Amygdala (tissue), 56 donors: ENCODE measurements at regions not wholly inside any gene's neighbourhood (a gene's known extent, or its start where the extent isn't known, plus 50 kb on each side); places are given as distances from the start of the nearest gene placed in this dataset.
A peak's percentile ranks its signal among the peaks of the same experiment; 100 is the strongest.

Experiments used
- DNase-seq, 56 donors: peaks; one replicate each; lab custom pipeline; 2025; lab: John Stamatoyannopoulos, UW

- DNase-seq: no peak
These were observed 162.3 kb upstream of the CCDC68 start for GRCh38 chr18:55121397-55122170.

GRCh38 chr18:55120896-55121295 is 161.6 kb upstream of the CCDC68 start:
- DNase-seq: no peak

- DNase-seq: no peak
These were observed 160.2 kb upstream of the CCDC68 start for GRCh38 chr18:55119434-55119833.

- no peak for DNase-seq
These were observed 159.8 kb upstream of the CCDC68 start for GRCh38 chr18:55119016-55119415.

- no peak for DNase-seq
These were observed 157.6 kb upstream of the CCDC68 start for GRCh38 chr18:55116863-55117262.

GRCh38 chr18:55115606-55116005 is 156.3 kb upstream of the CCDC68 start:
- DNase-seq: no peak

GRCh38 chr18:55114876-55115275 is 155.6 kb upstream of the CCDC68 start:
- no peak for DNase-seq

- no peak for DNase-seq
These were observed 154.5 kb upstream of the CCDC68 start for GRCh38 chr18:55113800-55114199.

GRCh38 chr18:55111271-55111670 is 152.0 kb upstream of the CCDC68 start:
- DNase-seq: no peak

- no peak for DNase-seq
These were observed 151.2 kb upstream of the CCDC68 start for GRCh38 chr18:55110436-55110835.

- DNase-seq: no peak
These were observed 150.7 kb upstream of the CCDC68 start for GRCh38 chr18:55109818-55110414.

- no peak for DNase-seq
These were observed 147.6 kb upstream of the CCDC68 start for GRCh38 chr18:55106906-55107305.

- DNase-seq: no peak
These were observed 147.2 kb upstream of the CCDC68 start for GRCh38 chr18:55106466-55106865.

GRCh38 chr18:55105873-55106272 is 146.6 kb upstream of the CCDC68 start:
- no peak for DNase-seq

- DNase-seq: no peak
These were observed 143.7 kb upstream of the CCDC68 start for GRCh38 chr18:55102958-55103456.

GRCh38 chr18:55102501-55102900 is 143.2 kb upstream of the CCDC68 start:
- no peak for DNase-seq

GRCh38 chr18:55101458-55101824 is 142.2 kb upstream of the CCDC68 start:
- no peak for DNase-seq

GRCh38 chr18:55100817-55101457 is 141.7 kb upstream of the CCDC68 start:
- no peak for DNase-seq

GRCh38 chr18:55097456-55098170 is 138.4 kb upstream of the CCDC68 start:
- DNase-seq: no peak

GRCh38 chr18:55096263-55096951 is 137.1 kb upstream of the CCDC68 start:
- DNase-seq: peak in 36 of 56 donors; percentile 1 to 72 (median 12)
